CD4-positive, alpha-beta T cell treated with Interleukin-21 for 1 hour (primary cell): ENCODE measurements at regions not wholly inside any gene's neighbourhood (a gene's known extent, or its start where the extent isn't known, plus 50 kb on each side); places are given as distances from the start of the nearest gene placed in this dataset.
"Not testable (repeated sequence)": the region's sequence is repeated elsewhere in the genome, so short reads cannot be mapped to it uniquely, and the experiment has no call there.

ENCODE experiments used
- DNase-seq: peaks from one replicate; pipeline ENCODE4 v3.0.0-alpha.2; 2020

DNA sequence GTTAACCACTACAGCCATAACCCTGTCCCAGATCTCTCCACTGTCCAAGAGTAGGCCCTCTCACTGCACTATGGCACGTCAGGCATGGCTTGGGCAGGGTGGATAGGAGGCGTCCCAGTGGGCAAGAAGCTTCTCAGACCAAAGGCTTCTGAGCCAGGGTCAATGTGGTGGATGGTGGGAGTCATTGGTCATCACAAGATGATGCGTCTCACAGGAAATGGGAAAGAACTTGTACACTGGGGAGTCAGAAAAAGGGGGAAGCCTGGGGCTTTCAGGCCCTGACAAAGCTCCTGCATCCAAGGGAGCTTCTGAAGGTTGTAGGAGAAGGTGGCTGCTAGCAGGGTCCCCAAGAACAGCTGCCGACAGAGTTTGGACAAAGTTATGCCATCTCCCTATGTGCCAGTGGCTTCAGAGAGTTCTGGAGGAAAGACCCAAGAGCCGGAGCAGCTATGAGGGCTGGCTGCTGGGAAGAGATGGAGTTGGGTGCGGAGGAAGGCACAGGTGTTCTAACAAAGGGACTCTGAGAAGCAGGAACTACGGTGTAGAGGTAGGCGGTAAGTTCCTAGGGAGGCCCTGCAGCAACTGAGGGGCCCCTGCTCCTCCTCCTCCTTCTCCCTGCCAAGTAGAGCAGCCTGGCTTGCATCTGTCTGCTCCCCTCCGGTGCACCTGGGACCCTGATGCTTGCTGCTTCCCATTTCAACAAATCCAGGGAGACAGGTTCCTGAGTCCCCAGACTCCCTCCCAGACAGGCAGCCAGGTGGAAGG, 81.1 kb downstream of the ARL6IP4 start:
- no peak for DNase-seq

DNA sequence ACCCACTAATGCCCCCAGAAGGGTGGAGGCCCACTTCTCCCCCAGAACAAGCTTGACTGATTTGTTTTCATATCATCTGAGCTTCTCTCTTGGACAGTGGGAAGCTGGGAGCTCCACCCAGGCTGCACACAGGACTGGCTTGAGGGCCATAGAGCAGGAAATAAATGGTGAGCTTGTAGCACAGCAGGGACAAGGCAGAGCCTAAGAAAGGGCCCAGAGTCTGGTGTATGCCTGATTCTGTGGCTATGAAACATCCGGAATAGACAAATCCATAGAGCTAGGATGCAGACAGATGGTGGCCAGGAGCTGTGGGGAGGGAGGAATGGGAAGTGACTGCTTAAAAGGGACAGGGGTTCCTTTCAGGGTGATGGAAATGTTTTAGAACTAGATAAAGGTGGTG, 79.0 kb downstream of the ARL6IP4 start:
- no peak for DNase-seq

DNA sequence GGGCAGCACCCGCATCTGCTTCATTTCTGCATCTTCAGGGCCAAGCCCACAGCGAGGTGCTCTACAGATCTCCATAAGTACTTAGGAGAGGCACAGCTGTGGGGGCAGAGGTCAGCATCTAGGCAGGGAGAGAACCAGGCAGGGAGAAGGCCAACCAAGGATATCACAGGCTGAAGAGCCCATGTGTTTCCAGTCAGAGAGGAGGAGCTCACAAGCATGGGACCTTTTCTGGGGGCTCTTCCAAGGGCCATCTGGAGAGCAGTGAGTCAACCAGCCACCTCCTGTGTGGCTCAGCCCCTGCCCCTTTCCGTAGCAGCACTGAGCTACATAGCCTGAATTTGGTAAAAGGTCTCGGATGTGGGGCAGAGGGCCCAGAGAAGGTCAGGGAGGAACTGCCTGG, 78.5 kb downstream of the ARL6IP4 start:
- no peak for DNase-seq

DNA sequence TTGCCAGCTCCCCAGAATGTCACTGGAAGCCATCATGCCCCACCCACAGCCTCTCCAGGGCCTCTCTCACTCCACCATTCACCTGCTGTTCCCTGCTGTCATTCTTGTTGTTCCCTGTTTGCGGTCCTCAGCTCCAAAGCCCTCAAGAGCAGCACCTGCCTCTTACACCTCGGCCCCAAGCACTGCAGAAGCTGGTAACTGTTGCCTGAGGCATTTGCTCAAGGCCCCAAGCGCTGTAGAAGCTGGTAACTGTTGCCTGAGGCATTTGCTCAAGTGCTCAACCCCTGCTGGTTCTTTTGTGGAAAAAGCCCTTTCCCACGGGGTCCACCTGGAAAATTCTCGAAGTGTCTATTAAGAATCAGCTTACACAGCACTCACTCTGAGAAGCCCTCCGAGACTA, 78.0 kb downstream of the ARL6IP4 start:
- no peak for DNase-seq

DNA sequence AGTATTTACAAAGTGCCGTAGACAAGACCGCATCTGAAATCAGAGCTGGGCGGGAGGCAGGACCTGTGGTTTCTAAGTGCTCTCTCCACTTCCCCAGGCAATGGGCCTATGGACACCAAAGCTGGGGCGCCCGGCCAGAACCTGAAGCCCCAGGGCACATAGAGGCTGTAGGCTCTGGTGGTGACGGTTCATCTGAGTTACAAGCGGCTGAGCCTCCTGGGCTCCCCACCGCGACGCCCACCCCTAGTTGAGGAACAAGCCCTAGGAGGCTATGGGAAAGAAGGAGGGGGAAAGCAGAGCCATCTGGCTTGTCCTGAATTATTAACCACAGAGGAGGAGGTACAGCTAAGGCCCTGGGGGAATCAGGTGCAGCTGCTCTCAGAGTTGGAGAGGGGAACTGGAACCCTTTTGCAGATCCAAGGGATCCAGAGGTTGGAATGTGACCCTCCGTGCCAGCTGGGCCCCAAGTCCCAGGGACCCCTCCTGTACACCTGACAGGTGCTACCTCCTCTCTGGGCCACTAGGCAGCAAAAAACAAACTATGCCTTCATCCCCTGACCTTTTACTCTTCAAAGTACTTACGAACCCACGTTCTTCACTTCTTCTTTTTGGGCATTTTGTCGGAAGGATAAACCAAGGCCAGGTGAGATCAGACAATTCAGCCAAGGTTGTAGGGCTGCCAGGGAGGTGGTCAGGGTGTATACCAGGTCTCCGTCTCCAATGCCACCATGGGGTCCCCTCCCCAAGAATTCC, 77.2 kb downstream of the ARL6IP4 start:
- no peak for DNase-seq

DNA sequence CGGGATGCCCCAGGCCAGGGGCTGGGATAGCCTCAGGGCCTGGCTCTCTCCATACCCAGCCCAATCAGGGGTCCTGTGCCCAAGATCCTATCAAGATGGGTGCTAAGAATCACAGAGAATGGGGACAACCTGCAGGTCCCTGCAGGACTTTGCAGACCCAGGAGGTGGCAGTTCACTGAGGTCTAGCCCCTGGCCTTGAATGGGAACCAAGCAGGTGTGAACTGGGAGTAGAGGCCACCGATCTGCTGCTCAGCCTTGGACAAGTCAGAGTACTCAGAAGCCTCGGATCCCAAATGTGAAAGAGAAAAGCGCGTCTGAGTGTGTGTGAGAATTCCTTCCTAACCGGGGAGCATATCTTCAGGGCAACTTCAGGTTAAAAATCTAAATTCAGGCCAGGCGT, 76.2 kb downstream of the ARL6IP4 start:
- DNase-seq, result no peak

- no peak for DNase-seq
These were observed 75.6 kb downstream of the ARL6IP4 start for GRCh38 chr12:123056053-123056452.

DNA sequence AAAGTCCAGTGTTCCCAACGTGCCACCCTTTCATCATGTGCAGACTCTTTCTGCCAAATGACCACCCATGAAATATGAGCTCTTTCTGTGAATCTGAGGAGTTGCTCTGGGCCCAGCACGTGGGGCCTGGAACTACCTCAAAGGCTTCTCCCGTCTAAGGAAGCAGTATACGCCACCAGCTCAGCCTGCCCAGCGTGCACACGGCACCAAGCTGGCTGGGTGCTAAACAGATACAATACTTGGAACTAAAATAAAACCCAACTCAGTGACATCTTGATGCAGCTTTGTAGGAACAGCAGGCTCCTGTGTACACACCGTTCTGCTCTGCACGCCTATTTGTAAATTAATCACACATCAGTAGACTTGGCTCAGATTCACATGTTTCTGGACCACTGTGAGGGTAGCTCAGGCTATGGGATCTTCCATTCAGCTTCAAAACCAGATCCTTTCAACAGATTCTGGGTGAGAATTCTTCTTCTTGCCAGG, 74.8 kb downstream of the ARL6IP4 start:
- no peak for DNase-seq

- no peak for DNase-seq
These were observed 73.9 kb downstream of the ARL6IP4 start for GRCh38 chr12:123054371-123054770.

DNA sequence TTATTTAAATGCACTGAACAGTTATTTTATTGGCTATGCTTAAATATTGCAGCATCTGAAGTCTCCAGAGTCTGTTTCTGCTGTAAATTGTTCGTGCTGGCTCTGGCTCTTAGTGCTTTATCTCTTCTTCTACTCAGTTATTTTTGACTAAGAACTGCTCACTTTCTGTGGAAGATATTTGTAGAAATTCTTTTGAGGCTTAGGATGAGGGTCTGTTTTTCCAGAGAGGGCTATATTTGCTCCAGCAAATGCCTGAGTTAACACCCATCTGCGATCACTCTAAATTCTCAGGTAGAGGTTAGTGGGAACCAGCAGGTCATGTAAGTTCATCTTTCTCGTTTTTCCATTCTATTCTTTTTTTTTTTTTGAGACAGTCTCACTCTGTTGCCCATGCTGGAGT, 71.1 kb downstream of the ARL6IP4 start:
- no peak for DNase-seq

DNA sequence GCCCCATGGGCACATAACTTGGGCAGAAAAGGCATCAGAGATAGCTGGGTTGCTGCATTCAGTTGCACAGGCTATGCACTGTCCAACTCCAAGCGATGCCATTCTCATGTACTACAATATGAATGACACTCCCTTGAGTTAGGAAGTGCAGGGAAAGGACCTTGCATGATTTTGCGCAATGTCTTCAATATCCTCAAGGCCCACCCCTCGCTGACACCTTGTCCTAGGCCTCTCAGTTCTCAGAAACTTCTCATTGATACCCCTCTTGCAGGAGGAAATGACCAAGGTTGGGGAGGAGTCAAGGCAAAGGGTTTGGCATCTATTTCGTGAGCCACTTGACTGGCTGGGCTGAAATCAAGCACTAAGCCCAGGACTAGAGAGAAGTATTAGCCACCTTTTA, 70.4 kb downstream of the ARL6IP4 start:
- DNase-seq, result no peak

- no peak for DNase-seq
These were observed 69.9 kb downstream of the ARL6IP4 start for GRCh38 chr12:123050331-123050831.

- no peak for DNase-seq
These were observed 69.1 kb downstream of the ARL6IP4 start for GRCh38 chr12:123049398-123050240.

DNA sequence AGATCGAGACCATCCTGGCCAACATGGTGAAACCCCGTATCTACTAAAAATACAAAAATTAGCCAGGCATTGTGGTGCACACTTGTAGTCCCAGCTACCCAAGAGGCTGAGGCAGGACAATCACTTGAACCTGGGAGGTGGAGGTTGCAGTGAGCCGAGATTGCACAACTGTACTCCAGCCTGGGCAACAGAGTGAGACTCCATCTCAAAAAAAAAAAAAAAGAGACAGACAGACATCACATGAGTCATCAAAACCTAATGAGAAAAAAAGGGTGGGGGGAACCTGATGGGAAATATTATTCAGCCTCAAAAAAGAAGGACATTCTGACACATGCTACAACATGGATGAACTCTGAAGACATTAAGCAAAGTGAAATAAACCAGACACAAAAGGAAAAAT, 67.4 kb downstream of the ARL6IP4 start:
- not testable (repeated sequence) for DNase-seq

- no peak for DNase-seq
These were observed 66.8 kb downstream of the ARL6IP4 start for GRCh38 chr12:123047289-123047688.

DNA sequence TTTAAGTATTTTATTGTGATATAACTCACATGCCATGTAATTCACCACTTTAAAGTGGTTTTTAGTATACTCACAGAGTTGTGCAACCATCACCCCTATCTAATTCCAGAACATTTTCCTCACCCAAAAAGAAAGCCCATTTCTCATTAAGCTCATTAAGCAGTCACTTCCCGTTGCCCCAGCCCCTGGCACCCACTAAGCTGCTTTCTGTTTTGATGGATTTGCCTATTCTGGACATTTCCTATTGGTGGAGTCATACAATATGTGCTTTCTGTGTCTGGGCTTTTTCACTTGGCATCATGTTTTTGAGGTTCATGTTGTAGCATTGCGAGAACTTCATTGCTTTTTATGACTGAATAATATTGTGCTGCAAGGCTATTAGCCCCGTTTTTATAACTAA, 66.0 kb downstream of the ARL6IP4 start:
- DNase-seq, result no peak

DNA sequence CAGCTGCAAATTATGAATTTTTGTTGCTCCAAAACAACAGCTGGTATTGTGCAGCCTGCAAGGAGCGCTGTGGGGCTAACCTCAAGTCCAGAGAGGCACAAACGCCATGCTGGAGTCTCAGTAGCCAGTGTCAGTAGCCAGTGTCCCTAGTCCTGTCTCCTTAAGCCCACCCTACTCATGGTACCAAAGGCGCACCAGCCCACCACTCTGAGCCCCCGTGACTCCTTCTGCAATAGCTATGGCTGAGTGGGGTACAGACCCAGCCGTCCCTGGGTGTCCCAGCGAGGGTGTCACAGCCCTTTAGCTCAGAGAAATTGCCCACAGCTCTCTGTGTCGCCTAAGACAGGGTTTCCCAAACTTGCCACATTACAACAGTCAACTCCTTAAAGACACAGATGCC, 65.2 kb downstream of the ARL6IP4 start:
- DNase-seq, result no peak

DNA sequence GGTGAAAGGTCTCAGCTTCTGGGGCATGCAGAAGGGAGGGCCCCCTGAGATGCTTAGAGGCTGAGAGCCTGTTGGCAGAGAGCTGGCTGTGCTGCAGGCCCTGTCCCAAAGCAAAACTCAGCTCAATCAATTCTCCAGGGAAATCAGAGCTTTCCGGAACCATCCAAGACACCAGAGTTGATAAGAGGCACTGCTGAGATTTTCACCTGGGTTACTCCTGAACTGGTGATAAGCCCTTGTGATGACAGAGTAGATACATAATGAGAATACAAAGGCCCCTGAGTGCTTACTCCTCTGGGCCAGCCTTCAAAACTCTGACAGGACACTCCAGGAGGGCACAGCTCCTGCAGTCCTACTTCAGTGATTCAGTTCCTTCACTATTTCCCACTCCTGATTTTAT, 63.9 kb downstream of the ARL6IP4 start:
- no peak for DNase-seq

- DNase-seq, result peak; percentile 69
These were observed 63.1 kb downstream of the ARL6IP4 start for GRCh38 chr12:123043536-123044001.

GRCh38 chr12:123042833-123043232, 62.4 kb downstream of the ARL6IP4 start:
- DNase-seq, result no peak

GRCh38 chr12:123041811-123042655, 61.6 kb downstream of the ARL6IP4 start:
- DNase-seq, result no peak

GRCh38 chr12:123041042-123041531, 60.6 kb downstream of the ARL6IP4 start:
- no peak for DNase-seq
